ENCODE measurements at regions not wholly inside any gene's neighbourhood (a gene's known extent, or its start where the extent isn't known, plus 50 kb on each side); places are given as distances from the start of the nearest gene placed in this dataset.

- TF ChIP-seq, protein P1, sequence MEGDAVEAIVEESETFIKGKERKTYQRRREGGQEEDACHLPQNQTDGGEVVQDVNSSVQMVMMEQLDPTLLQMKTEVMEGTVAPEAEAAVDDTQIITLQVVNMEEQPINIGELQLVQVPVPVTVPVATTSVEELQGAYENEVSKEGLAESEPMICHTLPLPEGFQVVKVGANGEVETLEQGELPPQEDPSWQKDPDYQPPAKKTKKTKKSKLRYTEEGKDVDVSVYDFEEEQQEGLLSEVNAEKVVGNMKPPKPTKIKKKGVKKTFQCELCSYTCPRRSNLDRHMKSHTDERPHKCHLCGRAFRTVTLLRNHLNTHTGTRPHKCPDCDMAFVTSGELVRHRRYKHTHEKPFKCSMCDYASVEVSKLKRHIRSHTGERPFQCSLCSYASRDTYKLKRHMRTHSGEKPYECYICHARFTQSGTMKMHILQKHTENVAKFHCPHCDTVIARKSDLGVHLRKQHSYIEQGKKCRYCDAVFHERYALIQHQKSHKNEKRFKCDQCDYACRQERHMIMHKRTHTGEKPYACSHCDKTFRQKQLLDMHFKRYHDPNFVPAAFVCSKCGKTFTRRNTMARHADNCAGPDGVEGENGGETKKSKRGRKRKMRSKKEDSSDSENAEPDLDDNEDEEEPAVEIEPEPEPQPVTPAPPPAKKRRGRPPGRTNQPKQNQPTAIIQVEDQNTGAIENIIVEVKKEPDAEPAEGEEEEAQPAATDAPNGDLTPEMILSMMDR (IDR thresholded peaks at IDR 0.05 in 8 of 11, conservative IDR thresholded peaks at IDR 0.05 in 3 of 11) = no peak
- no peak for TF ChIP-seq POLR2A (IDR thresholded peaks at IDR 0.05)
Observed at GRCh38 chr14:41476526-41476925, 130.2 kb upstream of the LRFN5 start.
